HEK293 (cell line): ENCODE measurements at regions not wholly inside any gene's neighbourhood (a gene's known extent, or its start where the extent isn't known, plus 50 kb on each side); places are given as distances from the start of the nearest gene placed in this dataset.

Experiments used
- CTCF ChIA-PET: fragments of 350-600 bp; formaldehyde crosslinking; extraction: SDS; loops from one replicate; lab custom pipeline; 2021; ENCODE audit warnings: antibody characterized with exemption; lab: Yijun Ruan, JAX
- POLR2A ChIA-PET: fragments of 300-600 bp; formaldehyde crosslinking; extraction: SDS; loops from one replicate; lab custom pipeline; 2020; ENCODE audit warnings: antibody characterized with exemption, inconsistent platforms; lab: Yijun Ruan, JAX
- H3K27ac ChIP-seq: fragments of 200-500 bp; sonication (Bioruptor generic); 2 replicates; pipeline ENCODE4 v1.5.1; 2014; ENCODE audit warnings: low read depth, low read length, control low read depth, inconsistent platforms; ENCODE audit errors: extremely low read depth
- H3K36me3 ChIP-seq, 2 experiments: fragments of 200-500 bp in 1 of 2; sonication (Bioruptor generic) in 1 of 2; 1 replicate in 1 of 2; 2 replicates in 1 of 2; pipeline ENCODE4 v1.5.1; 2014 to 2017; ENCODE audit warnings: inconsistent platforms in 2 of 2, low read length in 2 of 2; ENCODE audit not compliant: control insufficient read depth in 2 of 2, insufficient read depth in 1 of 2
- H3K4me1 ChIP-seq: fragments of 200-500 bp; sonication (Bioruptor generic); 2 replicates; pipeline ENCODE4 v1.5.1; 2014; ENCODE audit warnings: mild to moderate bottlenecking, low read length, inconsistent platforms; ENCODE audit not compliant: control insufficient read depth, insufficient read depth
- H3K4me3 ChIP-seq: 2 replicates; pipeline ENCODE4 v1.5.1; 2011; ENCODE audit warnings: low read depth, mild to moderate bottlenecking, control low read depth, low read length, moderate library complexity
- H3K9me3 ChIP-seq: fragments of 200-500 bp; sonication (Bioruptor generic); 2 replicates; pipeline ENCODE4 v1.5.1; 2014; ENCODE audit warnings: low read depth, low read length, inconsistent platforms; ENCODE audit not compliant: control insufficient read depth, insufficient read depth
- GLI4 ChIP-seq: fragments of 450-650 bp; formaldehyde crosslinking; IDR thresholded peaks from 2 replicates; pipeline ENCODE4 v1.5.1; 2016; ENCODE audit warnings: missing biosample characterization, missing genetic modification characterization
- OSR2 ChIP-seq: fragments of 450-650 bp; formaldehyde crosslinking; IDR thresholded peaks from 2 replicates; pipeline ENCODE4 v1.5.1; 2016; ENCODE audit warnings: missing biosample characterization, missing genetic modification characterization
- SP7 ChIP-seq: fragments of 450-650 bp; formaldehyde crosslinking; IDR thresholded peaks from 2 replicates; pipeline ENCODE4 v1.5.1; 2016; ENCODE audit warnings: missing biosample characterization, missing genetic modification characterization
- ZBTB7A ChIP-seq: fragments of 450-650 bp; formaldehyde crosslinking; IDR thresholded peaks from 2 replicates; pipeline ENCODE4 v1.5.1; 2016; ENCODE audit warnings: low read depth, missing biosample characterization, missing genetic modification characterization
- ZNF121 ChIP-seq: fragments of 450-650 bp; formaldehyde crosslinking; IDR thresholded peaks from 2 replicates; pipeline ENCODE4 v1.5.1; 2016; ENCODE audit warnings: missing biosample characterization, missing genetic modification characterization
- ZNF202 ChIP-seq: fragments of 450-650 bp; formaldehyde crosslinking; IDR thresholded peaks from 2 replicates; pipeline ENCODE4 v1.5.1; 2016; ENCODE audit warnings: missing biosample characterization, missing genetic modification characterization, borderline replicate concordance
- ZNF324 ChIP-seq: fragments of 450-650 bp; formaldehyde crosslinking; IDR thresholded peaks from 2 replicates; pipeline ENCODE4 v1.5.1; 2016; ENCODE audit warnings: missing biosample characterization, missing genetic modification characterization
- ZNF626 ChIP-seq: fragments of 450-650 bp; sonication (Bioruptor Pico); formaldehyde crosslinking; IDR thresholded peaks from 2 replicates; pipeline ENCODE4 v1.5.1; 2018; ENCODE audit warnings: missing biosample characterization, missing genetic modification characterization, inconsistent platforms
- TF ChIP-seq, protein P1 (sequence below): fragments of 450-650 bp; formaldehyde crosslinking; IDR thresholded peaks from 2 replicates; pipeline ENCODE4 v1.5.1; 2016; ENCODE audit warnings: missing biosample characterization, missing genetic modification characterization
- TF ChIP-seq, protein P2 (sequence below): fragments of 450-650 bp; IDR thresholded peaks from 2 replicates; pipeline ENCODE4 v1.5.1; 2018; ENCODE audit warnings: missing biosample characterization, missing genetic modification characterization
- TF ChIP-seq, protein P3 (sequence below): IDR thresholded peaks from 2 replicates; pipeline ENCODE4 v1.6.1; 2011; ENCODE audit warnings: mild to moderate bottlenecking, low read depth, low read length, borderline replicate concordance
- TF ChIP-seq, protein P4 (sequence below): fragments of 450-650 bp; formaldehyde crosslinking; IDR thresholded peaks from 2 replicates; pipeline ENCODE4 v1.5.1; 2016; ENCODE audit warnings: missing biosample characterization, missing genetic modification characterization

DNA sequence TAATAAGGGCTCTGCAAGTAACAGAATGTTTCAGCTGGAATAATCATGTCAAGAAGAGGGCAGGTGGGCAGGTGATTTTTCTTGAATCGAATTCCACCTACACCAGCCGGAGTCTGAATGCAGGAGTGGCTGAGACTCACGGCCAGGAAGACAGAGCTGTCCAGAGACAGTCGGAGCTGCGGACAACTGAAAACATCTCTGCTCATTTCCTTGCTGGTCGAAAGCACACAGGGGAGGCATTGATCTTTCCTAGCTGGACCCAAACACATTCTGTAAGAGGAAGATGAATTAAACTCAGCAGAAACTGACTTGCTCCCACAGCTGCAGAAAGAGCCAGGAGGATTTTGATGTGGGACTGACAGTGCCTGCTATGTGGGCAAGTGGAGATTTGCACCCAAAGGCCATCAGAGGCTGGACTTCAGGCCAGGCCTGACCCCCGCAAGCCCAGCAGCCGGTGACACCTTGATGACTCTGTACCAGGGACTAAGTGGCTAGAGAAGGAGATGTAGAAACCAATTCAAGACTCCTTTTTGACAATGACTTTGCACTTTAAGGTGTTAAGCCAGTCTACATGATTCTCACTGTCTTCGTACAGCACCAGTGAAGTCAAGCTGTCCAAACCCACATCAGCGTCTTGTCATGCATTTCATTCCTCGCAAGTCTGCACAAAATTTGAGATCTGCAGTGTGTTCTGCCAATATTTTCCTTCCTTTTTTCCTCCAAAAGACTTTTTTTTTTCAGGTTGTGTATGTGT, 169.4 kb downstream of the TEX36 start:
- CTCF ChIA-PET: interaction anchor here (0.6 to 2.3 kb wide), 4 partner anchors 8 to 115 kb away, joined by 3 to 11 read pairs (median 4); no protein-coding TSS in a partner anchor
- POLR2A ChIA-PET: no interaction called here
- no peaks in the 10 kb centered on the region for H3K36me3 ChIP-seq
- no peaks in the 10 kb centered on the region for H3K9me3 ChIP-seq
- H3K27ac ChIP-seq: no peak overlapping the region
- TF ChIP-seq ZNF626 (tag by site-specific recombination): no peak
- no peak for TF ChIP-seq ZBTB7A (tag by site-specific recombination)
- H3K4me1 ChIP-seq: no peaks in the 10 kb centered on the region
- H3K4me3 ChIP-seq: no peak overlapping the region

DNA sequence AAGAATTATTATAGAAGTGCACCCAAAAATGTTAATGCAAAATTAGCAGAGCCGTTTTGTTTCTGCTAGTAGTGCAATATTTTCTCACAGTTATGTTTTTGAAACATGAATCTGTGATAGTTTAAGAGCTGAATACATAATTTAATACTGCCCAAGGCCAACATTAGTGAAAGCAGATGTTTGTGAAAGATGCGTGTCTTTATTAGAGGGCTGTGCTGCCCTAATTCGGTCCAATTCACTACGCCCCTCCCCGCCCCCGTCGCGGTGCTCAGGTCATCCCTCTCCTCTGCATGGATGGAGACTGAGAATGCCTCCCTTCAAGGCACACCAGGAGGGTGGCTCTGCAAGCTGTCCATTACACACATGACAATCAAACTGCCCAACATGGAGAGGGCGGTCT, 172.0 kb downstream of the TEX36 start:
- Histone ChIP-seq H3K27ac (no peak overlapping the region), H3K9me3 (no peaks in the 10 kb centered on the region), H3K4me1 (no peaks in the 10 kb centered on the region), H3K36me3 (no peaks in the 10 kb centered on the region)
- ChIA-PET POLR2A (no interaction called here), CTCF (interaction anchor here (0.7 kb wide), 1 partner anchor 11 kb away, joined by 3 read pairs; no protein-coding TSS in a partner anchor)
- TF ChIP-seq, protein P1, sequence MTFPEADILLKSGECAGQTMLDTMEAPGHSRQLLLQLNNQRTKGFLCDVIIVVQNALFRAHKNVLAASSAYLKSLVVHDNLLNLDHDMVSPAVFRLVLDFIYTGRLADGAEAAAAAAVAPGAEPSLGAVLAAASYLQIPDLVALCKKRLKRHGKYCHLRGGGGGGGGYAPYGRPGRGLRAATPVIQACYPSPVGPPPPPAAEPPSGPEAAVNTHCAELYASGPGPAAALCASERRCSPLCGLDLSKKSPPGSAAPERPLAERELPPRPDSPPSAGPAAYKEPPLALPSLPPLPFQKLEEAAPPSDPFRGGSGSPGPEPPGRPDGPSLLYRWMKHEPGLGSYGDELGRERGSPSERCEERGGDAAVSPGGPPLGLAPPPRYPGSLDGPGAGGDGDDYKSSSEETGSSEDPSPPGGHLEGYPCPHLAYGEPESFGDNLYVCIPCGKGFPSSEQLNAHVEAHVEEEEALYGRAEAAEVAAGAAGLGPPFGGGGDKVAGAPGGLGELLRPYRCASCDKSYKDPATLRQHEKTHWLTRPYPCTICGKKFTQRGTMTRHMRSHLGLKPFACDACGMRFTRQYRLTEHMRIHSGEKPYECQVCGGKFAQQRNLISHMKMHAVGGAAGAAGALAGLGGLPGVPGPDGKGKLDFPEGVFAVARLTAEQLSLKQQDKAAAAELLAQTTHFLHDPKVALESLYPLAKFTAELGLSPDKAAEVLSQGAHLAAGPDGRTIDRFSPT: no peak
- TF ChIP-seq, protein P2, sequence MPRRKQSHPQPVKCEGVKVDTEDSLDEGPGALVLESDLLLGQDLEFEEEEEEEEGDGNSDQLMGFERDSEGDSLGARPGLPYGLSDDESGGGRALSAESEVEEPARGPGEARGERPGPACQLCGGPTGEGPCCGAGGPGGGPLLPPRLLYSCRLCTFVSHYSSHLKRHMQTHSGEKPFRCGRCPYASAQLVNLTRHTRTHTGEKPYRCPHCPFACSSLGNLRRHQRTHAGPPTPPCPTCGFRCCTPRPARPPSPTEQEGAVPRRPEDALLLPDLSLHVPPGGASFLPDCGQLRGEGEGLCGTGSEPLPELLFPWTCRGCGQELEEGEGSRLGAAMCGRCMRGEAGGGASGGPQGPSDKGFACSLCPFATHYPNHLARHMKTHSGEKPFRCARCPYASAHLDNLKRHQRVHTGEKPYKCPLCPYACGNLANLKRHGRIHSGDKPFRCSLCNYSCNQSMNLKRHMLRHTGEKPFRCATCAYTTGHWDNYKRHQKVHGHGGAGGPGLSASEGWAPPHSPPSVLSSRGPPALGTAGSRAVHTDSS (tag by site-specific recombination): no peak
- no peak for TF ChIP-seq ZNF121 (tag by site-specific recombination)
- TF ChIP-seq, all 188 proteins: peak for 0
- H3K4me3 ChIP-seq: no peak overlapping the region

DNA sequence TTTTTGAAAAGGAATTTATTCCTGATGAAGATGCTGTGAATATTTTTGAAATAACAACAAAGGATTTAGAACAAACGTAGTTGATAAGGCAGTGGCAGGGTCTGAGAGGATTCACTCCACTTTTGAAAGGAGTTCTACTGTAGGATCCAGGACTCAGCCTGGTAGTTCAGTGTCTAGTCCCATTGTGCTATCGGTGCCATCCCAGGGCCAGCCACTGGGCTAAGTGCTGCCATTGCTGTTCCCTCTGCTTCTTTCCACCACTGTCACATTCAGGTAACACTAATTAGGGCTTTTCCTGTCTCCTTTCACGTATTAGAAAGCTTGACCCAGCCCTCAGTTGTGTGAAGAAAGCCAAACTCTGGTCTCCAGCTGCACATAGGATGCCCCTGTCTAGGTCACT, 177.3 kb downstream of the TEX36 start:
- Histone ChIP-seq H3K4me1 (peaks cover 2% of the 10 kb centered on the region; the same call in 1 of the 2 replicates), H3K36me3 (no peaks in the 10 kb centered on the region), H3K9me3 (no peaks in the 10 kb centered on the region), H3K27ac (no peak overlapping the region), H3K4me3 (no peak overlapping the region)
- ChIA-PET CTCF (no interaction called here), POLR2A (no interaction called here)
- TF ChIP-seq, protein P3, sequence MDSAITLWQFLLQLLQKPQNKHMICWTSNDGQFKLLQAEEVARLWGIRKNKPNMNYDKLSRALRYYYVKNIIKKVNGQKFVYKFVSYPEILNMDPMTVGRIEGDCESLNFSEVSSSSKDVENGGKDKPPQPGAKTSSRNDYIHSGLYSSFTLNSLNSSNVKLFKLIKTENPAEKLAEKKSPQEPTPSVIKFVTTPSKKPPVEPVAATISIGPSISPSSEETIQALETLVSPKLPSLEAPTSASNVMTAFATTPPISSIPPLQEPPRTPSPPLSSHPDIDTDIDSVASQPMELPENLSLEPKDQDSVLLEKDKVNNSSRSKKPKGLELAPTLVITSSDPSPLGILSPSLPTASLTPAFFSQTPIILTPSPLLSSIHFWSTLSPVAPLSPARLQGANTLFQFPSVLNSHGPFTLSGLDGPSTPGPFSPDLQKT: no peak
- no peak for TF ChIP-seq SP7
- TF ChIP-seq ZNF324 (tag by site-specific recombination): no peak
- TF ChIP-seq ZNF202 (tag by site-specific recombination): no peak
- TF ChIP-seq OSR2 (tag by site-specific recombination): no peak
- TF ChIP-seq, protein P4, sequence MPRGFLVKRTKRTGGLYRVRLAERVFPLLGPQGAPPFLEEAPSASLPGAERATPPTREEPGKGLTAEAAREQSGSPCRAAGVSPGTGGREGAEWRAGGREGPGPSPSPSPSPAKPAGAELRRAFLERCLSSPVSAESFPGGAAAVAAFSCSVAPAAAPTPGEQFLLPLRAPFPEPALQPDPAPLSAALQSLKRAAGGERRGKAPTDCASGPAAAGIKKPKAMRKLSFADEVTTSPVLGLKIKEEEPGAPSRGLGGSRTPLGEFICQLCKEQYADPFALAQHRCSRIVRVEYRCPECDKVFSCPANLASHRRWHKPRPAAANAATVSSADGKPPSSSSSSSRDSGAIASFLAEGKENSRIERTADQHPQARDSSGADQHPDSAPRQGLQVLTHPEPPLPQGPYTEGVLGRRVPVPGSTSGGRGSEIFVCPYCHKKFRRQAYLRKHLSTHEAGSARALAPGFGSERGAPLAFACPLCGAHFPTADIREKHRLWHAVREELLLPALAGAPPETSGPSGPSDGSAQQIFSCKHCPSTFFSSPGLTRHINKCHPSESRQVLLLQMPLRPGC: no peak
- TF ChIP-seq GLI4 (tag by site-specific recombination): no peak
